ENCODE measurements at regions not wholly inside any gene's neighbourhood (a gene's known extent, or its start where the extent isn't known, plus 50 kb on each side); places are given as distances from the start of the nearest gene placed in this dataset.
A peak's percentile ranks its signal among the peaks of the same experiment; 100 is the strongest.

- DNase-seq, result no peak
- Histone ChIP-seq H4K20me1 (ENCODE audit: insufficient read depth) (no peaks in the 10 kb centered on the region), H3K27ac (ENCODE audit: low read depth in 2 of 2, low read length in 1 of 2) (no peak overlapping the region), H3F3A (replicated peaks; ENCODE audit: insufficient read depth) (no peaks in the 10 kb centered on the region), H3K4me3 (ENCODE audit: low read depth in 2 of 2, low read length in 1 of 2) (no peak overlapping the region), H3K27me3 (ENCODE audit: insufficient read depth) (no peaks in the 10 kb centered on the region), H3K4me1 (ENCODE audit: control insufficient read depth in 1 of 2, insufficient read depth in 2 of 2, low read depth in 1 of 2, low read length in 1 of 2) (no peaks in the 10 kb centered on the region), H3K36me3 (replicated peaks in 1 of 2; ENCODE audit: control insufficient read depth in 1 of 2, insufficient read depth in 2 of 2, low read length in 1 of 2) (no peaks in the 10 kb centered on the region), H3K9me2 (no peaks in the 10 kb centered on the region), H2AFZ (ENCODE audit: low read depth) (no peak overlapping the region), H3K79me2 (ENCODE audit: insufficient read depth) (no peaks in the 10 kb centered on the region), H3K9ac (no peak overlapping the region), H3K4me2 (no peak overlapping the region), H3K9me3 (no peaks in the 10 kb centered on the region)
- ChIA-PET CTCF (interaction anchor here (1.6 to 1.7 kb wide), 2 partner anchors 681 to 687 kb away, joined by 5 to 6 read pairs; no protein-coding TSS in a partner anchor), POLR2A (no interaction called here)
- TF ChIP-seq TCF12 (IDR thresholded peaks at IDR 0.05), result no peak
- 55% methylated on average over 1 of the region's 1 CpG for WGBS (ENCODE audit: low lambda C conversion rate)
These were observed 622.7 kb downstream of the RAB28 start for GRCh38 chr4:12861422-12861821.

- no peaks in the 10 kb centered on the region for H3K27me3 ChIP-seq (ENCODE audit: insufficient read depth)
- ChIA-PET POLR2A (no interaction called here), CTCF (interaction anchor here (0.6 to 2.8 kb wide), 33 partner anchors 9 to 804 kb away, joined by 3 to 38 read pairs (median 3); partner anchors contain the start of gene NKX3-2)
- peak; percentile 32 for DNase-seq
- no peaks in the 10 kb centered on the region for H3F3A ChIP-seq (replicated peaks; ENCODE audit: insufficient read depth)
- no peaks in the 10 kb centered on the region for H3K9me3 ChIP-seq
- H3K4me2 ChIP-seq, result no peak overlapping the region
- no peaks in the 10 kb centered on the region for H4K20me1 ChIP-seq (ENCODE audit: insufficient read depth)
- 20% methylated on average over 8 of the region's 8 CpGs for WGBS (ENCODE audit: low lambda C conversion rate)
- no peaks in the 10 kb centered on the region for H3K4me1 ChIP-seq (ENCODE audit: control insufficient read depth in 1 of 2, insufficient read depth in 2 of 2, low read depth in 1 of 2, low read length in 1 of 2)
- H3K27ac ChIP-seq (ENCODE audit: low read depth in 2 of 2, low read length in 1 of 2), result no peak overlapping the region
- H3K4me3 ChIP-seq (ENCODE audit: low read depth in 2 of 2, low read length in 1 of 2), result no peak overlapping the region
- H3K9me2 ChIP-seq, result no peaks in the 10 kb centered on the region
- no peaks in the 10 kb centered on the region; the same call in 1 of the 2 replicates for H3K79me2 ChIP-seq (ENCODE audit: insufficient read depth)
- no peaks in the 10 kb centered on the region for H3K36me3 ChIP-seq (replicated peaks in 1 of 2; ENCODE audit: control insufficient read depth in 1 of 2, insufficient read depth in 2 of 2, low read length in 1 of 2)
- no peak for TF ChIP-seq USF1 (IDR thresholded peaks at IDR 0.05; ENCODE audit: borderline replicate concordance, low read depth)
- TF ChIP-seq SMC3 (IDR thresholded peaks at IDR 0.05; ENCODE audit: low read depth, low read length), result peak; percentile 65
- TF ChIP-seq NRF1 (IDR thresholded peaks at IDR 0.05; ENCODE audit: low read depth, low read length), result no peak
- TF ChIP-seq MEF2A (IDR thresholded peaks at IDR 0.05; ENCODE audit: borderline replicate concordance, low read depth), result no peak
- TF ChIP-seq CTCF (IDR thresholded peaks at IDR 0.05), result peak; percentile 67
- TF ChIP-seq MXI1 (IDR thresholded peaks at IDR 0.05; ENCODE audit: low read depth, low read length), result no peak
- TF ChIP-seq ELF1 (IDR thresholded peaks at IDR 0.05), result no peak
- TF ChIP-seq RAD21 (IDR thresholded peaks at IDR 0.05; ENCODE audit: low read length), result peak; percentile 81
- 0 out of 2 replicates have a peak overlapping the region, but pooled peaks have one; percentile 52 for H2AFZ ChIP-seq (ENCODE audit: low read depth)
- no peak overlapping the region for H3K9ac ChIP-seq
These were observed 631.5 kb downstream of the RAB28 start for GRCh38 chr4:12852338-12853307.
